ENCODE measurements at regions not wholly inside any gene's neighbourhood (a gene's known extent, or its start where the extent isn't known, plus 50 kb on each side); places are given as distances from the start of the nearest gene placed in this dataset.

DNA sequence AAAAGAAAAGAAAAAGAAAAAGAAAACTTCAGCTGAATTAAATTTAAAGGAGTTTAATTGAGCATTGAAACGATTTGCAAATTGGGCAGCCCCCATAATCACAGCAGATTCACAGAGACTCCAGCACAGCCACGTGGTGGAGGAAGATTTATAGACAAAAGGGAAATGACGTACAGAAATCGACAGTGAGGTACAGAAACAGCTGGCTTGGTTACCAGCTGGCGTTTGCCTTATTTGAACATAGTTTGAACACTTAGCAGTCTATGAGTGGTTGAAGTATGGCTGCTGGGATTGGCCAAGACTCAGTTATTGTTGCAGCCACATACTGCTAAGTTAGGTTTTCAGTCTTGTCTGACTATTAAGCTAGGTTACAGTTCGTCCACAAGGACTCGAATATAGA is 312.2 kb upstream of the SLC14A2 start:
- TF ChIP-seq CTCF (conservative IDR thresholded peaks at IDR 0.05; ENCODE audit: low read depth in 2 of 2), result no peak
- TF ChIP-seq JUNB (IDR thresholded peaks at IDR 0.05; ENCODE audit: unreplicated experiment), result no peak
